Renal cortical epithelial cell (primary cell): ENCODE measurements at regions not wholly inside any gene's neighbourhood (a gene's known extent, or its start where the extent isn't known, plus 50 kb on each side); places are given as distances from the start of the nearest gene placed in this dataset.
"Not testable (repeated sequence)": the region's sequence is repeated elsewhere in the genome, so short reads cannot be mapped to it uniquely, and the experiment has no call there.

Source experiments
- DNase-seq: peaks from one replicate; pipeline ENCODE4 v3.0.0-alpha.2; 2011; ENCODE audit warnings: low read depth

GRCh38 chr10:117457932-117458331 is 82.7 kb upstream of the PDZD8 start:
- DNase-seq = no peak

GRCh38 chr10:117457071-117457810 is 82.0 kb upstream of the PDZD8 start:
- DNase-seq = no peak

GRCh38 chr10:117455346-117455745 is 80.1 kb upstream of the PDZD8 start:
- DNase-seq = no peak

GRCh38 chr10:117454502-117454901 is 79.3 kb upstream of the PDZD8 start:
- DNase-seq = peak; percentile 55

- not testable (repeated sequence) for DNase-seq
These were observed 78.2 kb upstream of the PDZD8 start for GRCh38 chr10:117453484-117453883.

GRCh38 chr10:117450940-117451339 is 75.7 kb upstream of the PDZD8 start:
- DNase-seq = no peak

- DNase-seq = no peak
These were observed 74.4 kb upstream of the PDZD8 start for GRCh38 chr10:117449636-117450035.

GRCh38 chr10:117448802-117449201 is 73.6 kb upstream of the PDZD8 start:
- DNase-seq = no peak

GRCh38 chr10:117445992-117446391 is 70.8 kb upstream of the PDZD8 start:
- no peak for DNase-seq

- DNase-seq = peak; percentile 46
These were observed 69.3 kb upstream of the PDZD8 start for GRCh38 chr10:117444497-117445040.

- no peak for DNase-seq
These were observed 68.4 kb upstream of the PDZD8 start for GRCh38 chr10:117443686-117444041.

GRCh38 chr10:117442944-117443685 is 67.9 kb upstream of the PDZD8 start:
- DNase-seq = peak; percentile 85

- DNase-seq = no peak
These were observed 67.3 kb upstream of the PDZD8 start for GRCh38 chr10:117442521-117442920.

- DNase-seq = peak; percentile 99
These were observed 66.7 kb upstream of the PDZD8 start for GRCh38 chr10:117441812-117442443.

GRCh38 chr10:117441361-117441760 is 66.1 kb upstream of the PDZD8 start:
- no peak for DNase-seq

- DNase-seq = peak; percentile 99
These were observed 64.1 kb upstream of the PDZD8 start for GRCh38 chr10:117439243-117439912.

GRCh38 chr10:117432866-117433265 is 57.6 kb upstream of the PDZD8 start:
- DNase-seq = no peak

- peak; percentile 51 for DNase-seq
These were observed 55.9 kb upstream of the PDZD8 start for GRCh38 chr10:117431160-117431559.

- DNase-seq = not testable (repeated sequence)
These were observed 55.3 kb upstream of the PDZD8 start for GRCh38 chr10:117430535-117430934.

- DNase-seq = no peak
These were observed 54.5 kb upstream of the PDZD8 start for GRCh38 chr10:117429643-117430265.

- DNase-seq = no peak
These were observed 52.1 kb upstream of the PDZD8 start for GRCh38 chr10:117427356-117427755.
